HCT116 (cell line): ENCODE measurements at regions not wholly inside any gene's neighbourhood (a gene's known extent, or its start where the extent isn't known, plus 50 kb on each side); places are given as distances from the start of the nearest gene placed in this dataset.
"Not testable (repeated sequence)": the region's sequence is repeated elsewhere in the genome, so short reads cannot be mapped to it uniquely, and the experiment has no call there.

ENCODE experiments used
- ATAC-seq: fragments of 200-7000 bp; cut with Tn5 transposase; 2 replicates; pipeline ENCODE4 v1.9.1; 2020; ENCODE audit warnings: mild to moderate bottlenecking, moderate library complexity
- BruUV-seq: library from RNA; stranded (reverse); fragments of 400-500 nt; replicated peaks from 2 replicates; lab custom pipeline; 2021; lab: Mats Ljungman, UMichigan
- CTCF ChIA-PET: fragments of 300-600 bp; sonication (Branson Sonifier 250); formaldehyde crosslinking; loops from one replicate; lab custom pipeline; 2021; ENCODE audit warnings: antibody characterized with exemption; lab: Charles Lee
- POLR2A ChIA-PET: fragments of 300-600, 350-600 bp; sonication (Branson Sonifier 250); formaldehyde crosslinking; loops from one replicate; lab custom pipeline; 2021; ENCODE audit warnings: antibody characterized with exemption; lab: Charles Lee
- RAD21 ChIA-PET, 2 experiments: fragments of 300-600 bp; sonication (Branson Sonifier 250); formaldehyde crosslinking; loops; one replicate each; lab custom pipeline; 2023; ENCODE audit warnings: low total read pairs in 2 of 2; ENCODE audit not compliant: uncharacterized antibody in 2 of 2, unreplicated experiment in 2 of 2, low non-redundant PET in 1 of 2; lab: Charles Lee
- DNase-seq: peaks from one replicate; pipeline ENCODE4 v3.0.0-alpha.2; 2010; ENCODE audit warnings: low read depth, low spot score
- H2AFZ ChIP-seq: fragments of 200-600 bp; shearing (Covaris generic), sonication (generic); 2 replicates; pipeline ENCODE4 v1.6.1; 2017; ENCODE audit warnings: low read depth, mixed run types, mixed read lengths, antibody characterized with exemption, low read length; ENCODE audit not compliant: poor library complexity, severe bottlenecking
- H3K27ac ChIP-seq: 2 replicates; pipeline ENCODE4 v1.5.1; 2012; ENCODE audit warnings: low read depth, low read length
- H3K27me3 ChIP-seq: fragments of 200-600 bp; sonication (generic); 2 replicates; pipeline ENCODE4 v1.6.1; 2016; ENCODE audit warnings: mixed run types, low read length, mixed read lengths; ENCODE audit not compliant: insufficient read depth
- H3K36me3 ChIP-seq, 2 experiments: fragments of 200-500 bp in 1 of 2; fragments of 200-600 bp in 1 of 2; sonication (Bioruptor generic) in 1 of 2; sonication (generic) in 1 of 2; 2 replicates each; pipeline versions ENCODE4 v1.5.1 to v1.6.1; 2014 to 2016; ENCODE audit warnings: low read length in 2 of 2, inconsistent platforms in 1 of 2, mixed read lengths in 1 of 2, mixed run types in 1 of 2; ENCODE audit not compliant: insufficient read depth in 2 of 2, control insufficient read depth in 1 of 2
- H3K4me1 ChIP-seq, 2 experiments: fragments of 200-600 bp in 1 of 2; sonication (generic) in 1 of 2; 2 replicates each; pipeline versions ENCODE4 v1.5.1 to v1.6.1; 2012 to 2017; ENCODE audit warnings: low read length in 2 of 2, inconsistent platforms in 1 of 2, mild to moderate bottlenecking in 1 of 2, mixed read lengths in 1 of 2, mixed run types in 1 of 2, moderate library complexity in 1 of 2; ENCODE audit not compliant: insufficient read depth in 2 of 2, control insufficient read depth in 1 of 2
- H3K4me2 ChIP-seq: fragments of 200-600 bp; sonication (generic); 2 replicates; pipeline ENCODE4 v1.6.1; 2017; ENCODE audit warnings: mixed run types, low read length, mixed read lengths
- H3K4me3 ChIP-seq, 2 experiments: fragments of 200-600 bp in 1 of 2; sonication (generic) in 1 of 2; replicated peaks in 1 of 2; 2 replicates each; pipeline ENCODE4 v1.5.1; 2011 to 2016; ENCODE audit warnings: low read length in 2 of 2, control low read depth in 1 of 2, low read depth in 1 of 2, mild to moderate bottlenecking in 1 of 2, mixed read lengths in 1 of 2, mixed run types in 1 of 2
- H3K79me2 ChIP-seq: fragments of 200-600 bp; sonication (generic); 2 replicates; pipeline ENCODE4 v1.6.1; 2017; ENCODE audit warnings: mild to moderate bottlenecking, mixed run types, low read length, moderate library complexity, mixed read lengths; ENCODE audit not compliant: insufficient read depth
- H3K9ac ChIP-seq: fragments of 200-600 bp; sonication (generic); 2 replicates; pipeline ENCODE4 v1.6.1; 2016; ENCODE audit warnings: low read length, mixed read lengths
- H3K9me2 ChIP-seq: fragments of 200-600 bp; sonication (generic), shearing (Covaris generic); 2 replicates; pipeline ENCODE4 v1.6.1; 2017; ENCODE audit warnings: mixed run types, mild to moderate bottlenecking, moderate library complexity; ENCODE audit not compliant: insufficient read depth
- H3K9me3 ChIP-seq, 2 experiments: fragments of 200-500 bp in 1 of 2; fragments of 200-600 bp in 1 of 2; sonication (Bioruptor generic) in 1 of 2; sonication (generic) in 1 of 2; 2 replicates each; pipeline ENCODE4 v1.6.1; 2014 to 2017; ENCODE audit warnings: low read length in 2 of 2, mixed read lengths in 2 of 2, inconsistent platforms in 1 of 2, low read depth in 1 of 2, mild to moderate bottlenecking in 1 of 2, mixed run types in 1 of 2, moderate library complexity in 1 of 2; ENCODE audit not compliant: control insufficient read depth in 1 of 2, insufficient read depth in 1 of 2
- H4K20me1 ChIP-seq: fragments of 200-600 bp; sonication (generic), shearing (Covaris generic); 2 replicates; pipeline ENCODE4 v1.6.1; 2017; ENCODE audit warnings: mixed run types, mild to moderate bottlenecking, moderate library complexity; ENCODE audit not compliant: insufficient read depth
- EGR1 ChIP-seq: IDR thresholded peaks from 2 replicates; pipeline ENCODE4 v1.6.1; 2012; ENCODE audit warnings: low read depth
- ELF1 ChIP-seq: IDR thresholded peaks from 2 replicates; pipeline ENCODE4 v1.6.1; 2012; ENCODE audit warnings: low read depth, borderline replicate concordance
- EZH2 ChIP-seq: fragments of 200-600 bp; sonication (generic); IDR thresholded peaks from 2 replicates; pipeline ENCODE4 v1.6.1; 2017; ENCODE audit warnings: antibody characterized with exemption, mixed run types
- POLR2A ChIP-seq: IDR thresholded peaks from 2 replicates; pipeline ENCODE4 v1.7.0; 2011; ENCODE audit warnings: borderline replicate concordance; ENCODE audit not compliant: insufficient read depth, insufficient read length; ENCODE audit errors: extremely low read depth
- RAD21 ChIP-seq: IDR thresholded peaks from 2 replicates; pipeline ENCODE4 v1.6.1; 2012; ENCODE audit warnings: low read depth, mild to moderate bottlenecking
- SIN3A ChIP-seq: IDR thresholded peaks from 2 replicates; pipeline ENCODE4 v1.6.1; 2012; ENCODE audit warnings: low read depth
- SP1 ChIP-seq: IDR thresholded peaks from 2 replicates; pipeline ENCODE4 v1.6.1; 2012; ENCODE audit warnings: low read depth
- YY1 ChIP-seq: IDR thresholded peaks from 2 replicates; pipeline ENCODE4 v1.6.1; 2011; ENCODE audit warnings: low read length, low read depth, moderate library complexity, mild to moderate bottlenecking; ENCODE audit not compliant: insufficient replicate concordance; ENCODE audit errors: extremely low read depth
- ZNF274 ChIP-seq: fragments of 200-500 bp; sonication (Bioruptor generic); IDR thresholded peaks from 2 replicates; pipeline ENCODE4 v1.6.1; 2014; ENCODE audit warnings: mild to moderate bottlenecking, low read depth, low read length, inconsistent platforms
- intact Hi-C: fragments of 100-400 bp; cut with micrococcal nuclease; formaldehyde crosslinking; loops from 2 replicates; pipeline ENCODE4 v1.10.0; 2022
- TF ChIP-seq, protein P1 (sequence below): IDR thresholded peaks from 2 replicates; pipeline ENCODE4 v1.6.1; 2012
- TF ChIP-seq, protein P2 (sequence below), 3 experiments: fragments of 200-600 bp in 1 of 3; sonication (generic) in 1 of 3; IDR thresholded peaks in 2 of 3; conservative IDR thresholded peaks in 1 of 3; 2 replicates each; pipeline ENCODE4 v1.5.1; 2012 to 2017; ENCODE audit warnings: low read depth in 2 of 3, low read length in 2 of 3, antibody characterized with exemption in 1 of 3, borderline replicate concordance in 1 of 3, control low read depth in 1 of 3, mild to moderate bottlenecking in 1 of 3, mixed read lengths in 1 of 3, mixed run types in 1 of 3, moderate library complexity in 1 of 3; ENCODE audit not compliant: insufficient read depth in 1 of 3

DNA sequence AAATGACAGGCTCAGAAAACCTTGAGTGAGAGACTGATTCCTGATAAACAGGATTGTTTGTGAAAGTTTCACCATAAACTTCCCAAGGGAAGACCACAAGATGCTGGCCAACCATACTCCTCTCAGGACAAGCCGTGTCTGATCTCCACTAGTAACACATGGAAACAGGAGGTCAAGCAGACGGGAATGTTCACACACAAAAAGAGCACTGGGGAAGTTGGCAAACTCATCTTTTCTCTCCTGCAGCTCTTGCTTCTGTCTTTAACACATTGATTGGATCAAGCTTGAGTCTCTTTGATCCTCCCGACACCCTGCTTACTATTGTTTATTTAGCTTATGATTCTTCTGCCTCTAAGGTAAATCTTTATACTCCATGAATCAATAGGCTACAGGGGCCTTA lies 713.5 kb downstream of the PDCD6IP start:
- Histone ChIP-seq H3K4me1 (no peaks in the 10 kb centered on the region), H3K36me3 (no peaks in the 10 kb centered on the region), H4K20me1 (no peaks in the 10 kb centered on the region), H3K9ac (no peak overlapping the region), H3K27me3 (no peaks in the 10 kb centered on the region), H3K4me2 (no peak overlapping the region), H3K9me3 (peaks cover 0 to 7% of the 10 kb centered on the region in 2 experiments; a peak in 1 of 4 replicates), H3K27ac (no peak overlapping the region), H2AFZ (no peak overlapping the region), H3K4me3 (no peak overlapping the region), H3K79me2 (no peaks in the 10 kb centered on the region), H3K9me2 (no peaks in the 10 kb centered on the region)
- ChIA-PET RAD21 (no interaction called here), CTCF (no interaction called here), POLR2A (no interaction called here)
- TF ChIP-seq SIN3A (no peak), ZNF274 (no peak), POLR2A (no peak), RAD21 (no peak), ELF1 (no peak), EGR1 (no peak), EZH2 (no peak), SP1 (no peak), YY1 (no peak)
- TF ChIP-seq, protein P1, sequence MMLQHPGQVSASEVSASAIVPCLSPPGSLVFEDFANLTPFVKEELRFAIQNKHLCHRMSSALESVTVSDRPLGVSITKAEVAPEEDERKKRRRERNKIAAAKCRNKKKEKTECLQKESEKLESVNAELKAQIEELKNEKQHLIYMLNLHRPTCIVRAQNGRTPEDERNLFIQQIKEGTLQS, result no peak
- TF ChIP-seq, protein P2, sequence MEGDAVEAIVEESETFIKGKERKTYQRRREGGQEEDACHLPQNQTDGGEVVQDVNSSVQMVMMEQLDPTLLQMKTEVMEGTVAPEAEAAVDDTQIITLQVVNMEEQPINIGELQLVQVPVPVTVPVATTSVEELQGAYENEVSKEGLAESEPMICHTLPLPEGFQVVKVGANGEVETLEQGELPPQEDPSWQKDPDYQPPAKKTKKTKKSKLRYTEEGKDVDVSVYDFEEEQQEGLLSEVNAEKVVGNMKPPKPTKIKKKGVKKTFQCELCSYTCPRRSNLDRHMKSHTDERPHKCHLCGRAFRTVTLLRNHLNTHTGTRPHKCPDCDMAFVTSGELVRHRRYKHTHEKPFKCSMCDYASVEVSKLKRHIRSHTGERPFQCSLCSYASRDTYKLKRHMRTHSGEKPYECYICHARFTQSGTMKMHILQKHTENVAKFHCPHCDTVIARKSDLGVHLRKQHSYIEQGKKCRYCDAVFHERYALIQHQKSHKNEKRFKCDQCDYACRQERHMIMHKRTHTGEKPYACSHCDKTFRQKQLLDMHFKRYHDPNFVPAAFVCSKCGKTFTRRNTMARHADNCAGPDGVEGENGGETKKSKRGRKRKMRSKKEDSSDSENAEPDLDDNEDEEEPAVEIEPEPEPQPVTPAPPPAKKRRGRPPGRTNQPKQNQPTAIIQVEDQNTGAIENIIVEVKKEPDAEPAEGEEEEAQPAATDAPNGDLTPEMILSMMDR (IDR thresholded peaks at IDR 0.05 in 2 of 3, conservative IDR thresholded peaks at IDR 0.05 in 1 of 3; ENCODE audit: borderline replicate concordance in 1 of 3, insufficient read depth in 1 of 3, low read depth in 2 of 3, low read length in 2 of 3), result no peak
- ATAC-seq, result no peak
- no peak for DNase-seq
- intact Hi-C loops, result no loop called here
- no TSS peak for BruUV-seq

GRCh38 chr3:34519008-34519407 lies 720.6 kb downstream of the PDCD6IP start:
- H3K4me2 ChIP-seq, BruUV-seq, H3K27ac ChIP-seq, H3K36me3 ChIP-seq, DNase-seq, H3K4me1 ChIP-seq, H4K20me1 ChIP-seq, H3K27me3 ChIP-seq, H3K9me3 ChIP-seq, ATAC-seq, intact Hi-C loops, RAD21 ChIA-PET, H3K79me2 ChIP-seq, H3K4me3 ChIP-seq, H3K9ac ChIP-seq, POLR2A ChIA-PET, CTCF ChIA-PET, H2AFZ ChIP-seq, H3K9me2 ChIP-seq: not testable (repeated sequence)
